Ishikawa (cell line): ENCODE measurements at regions not wholly inside any gene's neighbourhood (a gene's known extent, or its start where the extent isn't known, plus 50 kb on each side); places are given as distances from the start of the nearest gene placed in this dataset.

Experiments used
- CEBPB ChIP-seq: IDR thresholded peaks from 2 replicates; pipeline ENCODE4 v1.6.1; 2012
- CREB1 ChIP-seq: IDR thresholded peaks from 2 replicates; pipeline ENCODE4 v1.6.1; 2012; ENCODE audit warnings: low read depth
- EGR1 ChIP-seq: IDR thresholded peaks from 2 replicates; pipeline ENCODE4 v1.6.1; 2012
- EP300 ChIP-seq: IDR thresholded peaks from 2 replicates; pipeline ENCODE4 v1.6.1; 2012; ENCODE audit warnings: borderline replicate concordance
- FOXM1 ChIP-seq: IDR thresholded peaks from 2 replicates; pipeline ENCODE4 v1.6.1; 2012; ENCODE audit warnings: low read depth, borderline replicate concordance
- MAX ChIP-seq: IDR thresholded peaks from 2 replicates; pipeline ENCODE4 v1.6.1; 2012
- NFIC ChIP-seq: IDR thresholded peaks from 2 replicates; pipeline ENCODE4 v1.6.1; 2012
- RAD21 ChIP-seq: IDR thresholded peaks from 2 replicates; pipeline ENCODE4 v1.6.1; 2012; ENCODE audit warnings: low read depth
- REST ChIP-seq: IDR thresholded peaks from 2 replicates; pipeline ENCODE4 v1.6.1; 2012; ENCODE audit warnings: low read depth, mild to moderate bottlenecking
- TAF1 ChIP-seq: IDR thresholded peaks from 2 replicates; pipeline ENCODE4 v1.6.1; 2012; ENCODE audit warnings: low read depth, mild to moderate bottlenecking
- TCF12 ChIP-seq: IDR thresholded peaks from 2 replicates; pipeline ENCODE4 v1.6.1; 2012; ENCODE audit warnings: low read depth
- TEAD4 ChIP-seq: IDR thresholded peaks from 2 replicates; pipeline ENCODE4 v1.6.1; 2012
- YY1 ChIP-seq: IDR thresholded peaks from 2 replicates; pipeline ENCODE4 v1.6.1; 2012; ENCODE audit warnings: low read depth
- ZBTB7A ChIP-seq: IDR thresholded peaks from 2 replicates; pipeline ENCODE4 v1.6.1; 2012; ENCODE audit warnings: low read depth
- TF ChIP-seq, protein P1 (sequence below): IDR thresholded peaks from 2 replicates; pipeline ENCODE4 v1.6.1; 2012

GRCh38 chr3:160091441-160091840 lies 102.8 kb downstream of the IL12A start:
- TF ChIP-seq REST (no peak), CEBPB (no peak), YY1 (no peak), TCF12 (no peak), ZBTB7A (no peak), EGR1 (no peak), CREB1 (no peak), EP300 (no peak), FOXM1 (no peak), MAX (no peak), TEAD4 (no peak), NFIC (no peak), RAD21 (no peak), TAF1 (no peak)
- TF ChIP-seq, protein P1, sequence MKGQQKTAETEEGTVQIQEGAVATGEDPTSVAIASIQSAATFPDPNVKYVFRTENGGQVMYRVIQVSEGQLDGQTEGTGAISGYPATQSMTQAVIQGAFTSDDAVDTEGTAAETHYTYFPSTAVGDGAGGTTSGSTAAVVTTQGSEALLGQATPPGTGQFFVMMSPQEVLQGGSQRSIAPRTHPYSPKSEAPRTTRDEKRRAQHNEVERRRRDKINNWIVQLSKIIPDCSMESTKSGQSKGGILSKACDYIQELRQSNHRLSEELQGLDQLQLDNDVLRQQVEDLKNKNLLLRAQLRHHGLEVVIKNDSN: no peak

DNA sequence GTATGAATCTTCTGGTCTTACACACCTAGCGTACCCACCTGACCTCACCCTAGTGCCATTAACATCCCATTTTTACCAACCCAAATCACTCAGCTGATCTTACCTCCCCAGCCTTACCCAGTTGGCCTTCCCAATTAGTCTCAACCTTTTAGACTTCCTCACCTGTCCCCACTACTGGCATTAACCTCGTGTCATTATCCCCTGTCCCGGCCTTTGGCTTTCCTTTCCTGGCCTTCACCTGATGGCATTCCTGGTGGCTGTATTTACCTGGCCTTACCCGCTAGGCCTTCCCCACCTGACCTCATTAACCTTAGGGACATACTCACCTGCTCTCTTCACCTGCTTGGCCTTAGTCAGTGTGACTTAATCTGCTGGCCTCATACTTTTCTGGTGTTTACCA lies 104.1 kb downstream of the IL12A start:
- TF ChIP-seq YY1 (no peak), REST (no peak), MAX (no peak), NFIC (no peak), RAD21 (no peak), ZBTB7A (no peak), FOXM1 (no peak), EGR1 (no peak), EP300 (no peak), TCF12 (no peak)
- TF ChIP-seq, protein P1: no peak

DNA sequence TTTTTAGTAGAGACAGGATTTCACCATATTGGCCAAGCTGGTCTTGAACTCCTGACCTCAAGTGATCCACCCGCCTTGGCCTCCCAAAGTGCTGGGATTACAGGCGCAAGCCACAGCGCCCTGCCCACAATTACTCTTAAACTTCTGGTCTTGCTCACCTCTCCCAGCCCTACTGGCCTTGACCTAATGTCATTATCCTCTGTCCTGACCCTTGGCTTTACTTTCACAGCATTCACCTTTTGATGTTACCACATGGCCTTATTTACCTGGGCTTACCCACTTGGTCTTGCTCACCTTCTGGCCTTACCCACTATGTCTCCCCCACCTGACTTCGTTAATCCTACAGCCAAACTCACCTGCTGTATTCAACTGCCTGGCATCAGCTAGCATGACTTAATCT lies 105.9 kb downstream of the IL12A start:
- no peak for TF ChIP-seq FOXM1
- no peak for TF ChIP-seq TAF1
- TF ChIP-seq TEAD4: no peak
- TF ChIP-seq EP300: no peak
- TF ChIP-seq, protein P1: no peak
- TF ChIP-seq RAD21: no peak
- no peak for TF ChIP-seq TCF12
- TF ChIP-seq CREB1: no peak
- no peak for TF ChIP-seq CEBPB
- no peak for TF ChIP-seq EGR1
- no peak for TF ChIP-seq ZBTB7A
- no peak for TF ChIP-seq YY1
- TF ChIP-seq REST: no peak

DNA sequence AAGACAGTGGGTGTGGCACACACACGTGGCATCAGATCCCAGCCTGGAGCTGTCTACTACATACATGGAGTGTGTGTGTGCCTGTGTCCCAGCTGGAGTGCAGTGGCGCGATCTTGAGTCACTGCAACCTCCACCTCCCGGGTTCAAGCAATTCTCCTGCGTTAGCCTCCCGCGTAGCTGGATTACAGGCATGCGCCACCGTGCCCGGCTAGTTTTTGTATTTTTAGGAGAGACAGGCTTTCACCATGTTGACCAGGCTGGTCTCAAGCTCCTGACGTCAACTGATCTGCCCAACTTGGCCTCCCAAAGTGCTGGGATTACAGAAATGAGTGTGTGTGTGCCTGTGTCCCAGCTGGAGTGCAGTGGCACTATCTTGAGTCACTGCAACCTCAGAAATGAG lies 108.8 kb downstream of the IL12A start:
- TF ChIP-seq, protein P1: no peak
- no peak for TF ChIP-seq FOXM1
- TF ChIP-seq TEAD4: no peak
- TF ChIP-seq ZBTB7A: no peak
- TF ChIP-seq CEBPB: no peak
- TF ChIP-seq NFIC: no peak
- no peak for TF ChIP-seq YY1
- no peak for TF ChIP-seq RAD21
- TF ChIP-seq EGR1: no peak
- no peak for TF ChIP-seq REST
- TF ChIP-seq TCF12: no peak
- no peak for TF ChIP-seq MAX
- no peak for TF ChIP-seq TAF1
- TF ChIP-seq CREB1: no peak
- TF ChIP-seq EP300: no peak
